T-cell (primary cell): ENCODE measurements at regions not wholly inside any gene's neighbourhood (a gene's known extent, or its start where the extent isn't known, plus 50 kb on each side); places are given as distances from the start of the nearest gene placed in this dataset.

Experiments used
- ATAC-seq, 4 experiments: fragments of 200-7000 bp in 3 of 4; fragments of 150-1000 bp in 1 of 4; cut with Tn5 transposase; replicated peaks in 1 of 4; 1 replicate in 3 of 4; 2 replicates in 1 of 4; pipeline ENCODE4 v1.10.0; 2021; ENCODE audit warnings: moderate library complexity in 3 of 4, mild to moderate bottlenecking in 2 of 4, moderate number of reproducible peaks in 1 of 4
- CTCF ChIA-PET, 2 donors: fragments of 300-600 bp; sonication (Branson Sonifier 250); formaldehyde crosslinking; loops; one replicate each; lab custom pipeline; 2022; ENCODE audit warnings: antibody characterized with exemption in 2 of 2; lab: Charles Lee
- POLR2A ChIA-PET, 2 donors: fragments of 300-600 bp; sonication (Branson Sonifier 250); formaldehyde crosslinking; loops; one replicate each; lab custom pipeline; 2022; ENCODE audit warnings: antibody characterized with exemption in 2 of 2; lab: Charles Lee
- DNase-seq, 35 experiments: peaks; one replicate each; pipeline versions ENCODE4 v3.0.0 to v3.0.0-alpha.2; 2013 to 2023
- H3K27ac ChIP-seq: one replicate; pipeline ENCODE4 v1.5.1; 2013; ENCODE audit warnings: low read length
- H3K27me3 ChIP-seq, 2 experiments: replicated peaks in 1 of 2; 1 replicate in 1 of 2; 2 replicates in 1 of 2; pipeline versions ENCODE4 v1.6.1 to v1.7.0; 2013; ENCODE audit warnings: low read length in 1 of 2, mixed read lengths in 1 of 2; ENCODE audit not compliant: control insufficient read depth in 2 of 2, insufficient read depth in 2 of 2; ENCODE audit errors: extremely low read depth in 1 of 2
- H3K36me3 ChIP-seq, 2 donors: 1 replicate in 1 of 2; 2 replicates in 1 of 2; pipeline versions ENCODE4 v1.6.1 to v1.7.0; 2013; ENCODE audit warnings: low read length in 1 of 2; ENCODE audit not compliant: control insufficient read depth in 2 of 2, insufficient read depth in 1 of 2; ENCODE audit errors: extremely low read depth in 1 of 2
- H3K4me1 ChIP-seq, 2 experiments: 1 replicate in 1 of 2; 2 replicates in 1 of 2; pipeline versions ENCODE4 v1.6.1 to v1.7.0; 2013; ENCODE audit warnings: low read length in 2 of 2, mixed read lengths in 1 of 2; ENCODE audit not compliant: insufficient read depth in 2 of 2, control insufficient read depth in 1 of 2; ENCODE audit errors: extremely low read depth in 1 of 2
- H3K4me3 ChIP-seq, 2 donors: 1 replicate in 1 of 2; 2 replicates in 1 of 2; pipeline versions ENCODE4 v1.5.1 to v1.7.0; 2013; ENCODE audit warnings: mild to moderate bottlenecking in 2 of 2, low read length in 1 of 2, moderate library complexity in 1 of 2; ENCODE audit not compliant: control insufficient read depth in 1 of 2; ENCODE audit errors: extremely low read depth in 1 of 2
- H3K9me3 ChIP-seq: 2 replicates; pipeline ENCODE4 v1.7.0; 2013
- H3K27ac Mint-ChIP-seq, 2 donors: one replicate each; pipeline ENCODE4 v1.8.0; 2020 to 2021; ENCODE audit warnings: mild to moderate bottlenecking in 2 of 2, mixed read lengths in 2 of 2
- H3K27me3 Mint-ChIP-seq, 2 donors: one replicate each; pipeline ENCODE4 v1.8.0; 2021 to 2022; ENCODE audit warnings: mixed read lengths in 2 of 2
- H3K36me3 Mint-ChIP-seq: one replicate; pipeline ENCODE4 v1.8.0; 2021; ENCODE audit warnings: mixed read lengths
- H3K4me1 Mint-ChIP-seq, 3 donors: one replicate each; pipeline ENCODE4 v1.8.0; 2020 to 2022; ENCODE audit warnings: mixed read lengths in 3 of 3, mild to moderate bottlenecking in 1 of 3
- H3K4me3 Mint-ChIP-seq, 3 donors: one replicate each; pipeline ENCODE4 v1.8.0; 2020 to 2022; ENCODE audit warnings: mild to moderate bottlenecking in 3 of 3, mixed read lengths in 3 of 3, moderate library complexity in 3 of 3
- H3K9me3 Mint-ChIP-seq, 3 donors: one replicate each; pipeline ENCODE4 v1.8.0; 2020 to 2022; ENCODE audit warnings: mixed read lengths in 3 of 3
- WGBS: methylation state at CpG from one replicate; pipeline ENCODE4 v1.1.5; 2013; ENCODE audit warnings: missing lambda C conversion rate; ENCODE audit not compliant: insufficient coverage; 5-methylcytosine and 5-hydroxymethylcytosine counted together

GRCh38 chr9:80707120-80707519 is 982.2 kb downstream of the TLE1 start:
- DNase-seq (no peak), ATAC-seq (no peak)
- Mint-ChIP-seq H3K4me1 (no peaks in the 10 kb centered on the region), H3K4me3 (no peak overlapping the region), H3K27ac (no peak overlapping the region), H3K27me3 (no peaks in the 10 kb centered on the region), H3K36me3 (no peaks in the 10 kb centered on the region), H3K9me3 (peaks cover 16 to 34% (median 19%) of the 10 kb centered on the region in 3 donors)
- Histone ChIP-seq H3K27me3 (no peaks in the 10 kb centered on the region), H3K27ac (no peak overlapping the region), H3K9me3 (peaks cover 3% of the 10 kb centered on the region), H3K36me3 (no peaks in the 10 kb centered on the region), H3K4me1 (no peaks in the 10 kb centered on the region), H3K4me3 (no peak overlapping the region)
- CTCF ChIA-PET = no interaction called here
- POLR2A ChIA-PET = no interaction called here

GRCh38 chr9:80701061-80701460 is 988.3 kb downstream of the TLE1 start:
- Mint-ChIP-seq H3K36me3 (no peaks in the 10 kb centered on the region), H3K27me3 (no peaks in the 10 kb centered on the region), H3K4me3 (no peak overlapping the region), H3K4me1 (no peaks in the 10 kb centered on the region), H3K27ac (no peak overlapping the region), H3K9me3 (peaks cover 5 to 14% (median 9%) of the 10 kb centered on the region in 3 donors)
- Histone ChIP-seq H3K9me3 (no peaks in the 10 kb centered on the region), H3K4me1 (no peaks in the 10 kb centered on the region), H3K27me3 (no peaks in the 10 kb centered on the region), H3K27ac (no peak overlapping the region), H3K4me3 (no peak overlapping the region), H3K36me3 (no peaks in the 10 kb centered on the region)
- CTCF ChIA-PET = no interaction called here
- DNase-seq (no peak), ATAC-seq (no peak)
- POLR2A ChIA-PET = no interaction called here

- ATAC-seq (no peak), DNase-seq (no peak)
- no peaks in the 10 kb centered on the region for H3K4me1 Mint-ChIP-seq
- H3K27ac Mint-ChIP-seq = no peak overlapping the region
- Histone ChIP-seq H3K27me3 (no peaks in the 10 kb centered on the region), H3K27ac (no peak overlapping the region), H3K4me3 (no peak overlapping the region), H3K4me1 (no peaks in the 10 kb centered on the region), H3K9me3 (no peaks in the 10 kb centered on the region), H3K36me3 (no peaks in the 10 kb centered on the region)
- H3K27me3 Mint-ChIP-seq = no peaks in the 10 kb centered on the region
- POLR2A ChIA-PET = no interaction called here
- H3K36me3 Mint-ChIP-seq = no peaks in the 10 kb centered on the region
- CTCF ChIA-PET = interaction anchor here in 1 of 2 donors (0.6 to 0.7 kb wide), 2 partner anchors 57 to 1555 kb away, joined by 3 to 4 read pairs; no protein-coding TSS in a partner anchor
- peaks cover 2 to 10% (median 9%) of the 10 kb centered on the region in 3 donors for H3K9me3 Mint-ChIP-seq
- no peak overlapping the region for H3K4me3 Mint-ChIP-seq
- 65% methylated on average over 2 of the region's 2 CpGs for WGBS
Observed at GRCh38 chr9:80699511-80699998, 989.8 kb downstream of the TLE1 start.

- CTCF ChIA-PET = interaction anchor here in 1 of 2 donors (0.6 kb wide), 1 partner anchor 1555 kb away, joined by 4 read pairs; no protein-coding TSS in a partner anchor
- H3K4me3 ChIP-seq = no peak overlapping the region
- H3K36me3 Mint-ChIP-seq = no peaks in the 10 kb centered on the region
- H3K9me3 Mint-ChIP-seq = peaks cover 2 to 13% (median 10%) of the 10 kb centered on the region in 3 donors
- no peaks in the 10 kb centered on the region for H3K9me3 ChIP-seq
- H3K36me3 ChIP-seq = no peaks in the 10 kb centered on the region
- H3K27me3 Mint-ChIP-seq = no peaks in the 10 kb centered on the region
- no peaks in the 10 kb centered on the region for H3K27me3 ChIP-seq
- no peak overlapping the region for H3K27ac ChIP-seq
- no peak overlapping the region for H3K27ac Mint-ChIP-seq
- H3K4me1 ChIP-seq = no peaks in the 10 kb centered on the region
- ATAC-seq (no peak), DNase-seq (no peak)
- no peak overlapping the region for H3K4me3 Mint-ChIP-seq
- WGBS = no CpG with 5 or more reads among the region's 2 CpGs
- no peaks in the 10 kb centered on the region for H3K4me1 Mint-ChIP-seq
- POLR2A ChIA-PET = no interaction called here
Observed at GRCh38 chr9:80698725-80699410, 990.5 kb downstream of the TLE1 start.

GRCh38 chr9:80692751-80693150 is 996.6 kb downstream of the TLE1 start:
- ATAC-seq (no peak), DNase-seq (no peak)
- H3K36me3 ChIP-seq = no peaks in the 10 kb centered on the region
- Mint-ChIP-seq H3K27me3 (no peaks in the 10 kb centered on the region), H3K4me3 (no peak overlapping the region), H3K36me3 (no peaks in the 10 kb centered on the region), H3K9me3 (peaks cover 6 to 17% (median 12%) of the 10 kb centered on the region in 3 donors), H3K4me1 (no peaks in the 10 kb centered on the region), H3K27ac (no peak overlapping the region)
- no peaks in the 10 kb centered on the region for H3K4me1 ChIP-seq
- no peaks in the 10 kb centered on the region for H3K9me3 ChIP-seq
- ChIA-PET CTCF (no interaction called here), POLR2A (no interaction called here)
- H3K27ac ChIP-seq = no peak overlapping the region
- H3K4me3 ChIP-seq = no peak overlapping the region
- no peaks in the 10 kb centered on the region for H3K27me3 ChIP-seq

GRCh38 chr9:80691229-80691628 is 998.1 kb downstream of the TLE1 start:
- Mint-ChIP-seq H3K36me3 (no peaks in the 10 kb centered on the region), H3K4me1 (no peaks in the 10 kb centered on the region), H3K9me3 (peaks cover 6 to 22% (median 12%) of the 10 kb centered on the region in 3 donors)

More at GRCh38 chr9:80691229-80691628, 998.1 kb downstream of the TLE1 start:
- Mint-ChIP-seq H3K4me3 (no peak overlapping the region), H3K27me3 (no peaks in the 10 kb centered on the region), H3K27ac (no peak overlapping the region)
- Histone ChIP-seq H3K36me3 (no peaks in the 10 kb centered on the region), H3K9me3 (no peaks in the 10 kb centered on the region), H3K27me3 (no peaks in the 10 kb centered on the region), H3K4me1 (no peaks in the 10 kb centered on the region), H3K4me3 (no peak overlapping the region), H3K27ac (no peak overlapping the region)
- DNase-seq = no peak
- POLR2A ChIA-PET = interaction anchor here in 1 of 2 donors (0.7 kb wide), 1 partner anchor 15 kb away, joined by 3 read pairs; no protein-coding TSS in a partner anchor
- CTCF ChIA-PET = no interaction called here
- ATAC-seq = no peak
